ENCODE measurements at regions not wholly inside any gene's neighbourhood (a gene's known extent, or its start where the extent isn't known, plus 50 kb on each side); places are given as distances from the start of the nearest gene placed in this dataset.

DNA sequence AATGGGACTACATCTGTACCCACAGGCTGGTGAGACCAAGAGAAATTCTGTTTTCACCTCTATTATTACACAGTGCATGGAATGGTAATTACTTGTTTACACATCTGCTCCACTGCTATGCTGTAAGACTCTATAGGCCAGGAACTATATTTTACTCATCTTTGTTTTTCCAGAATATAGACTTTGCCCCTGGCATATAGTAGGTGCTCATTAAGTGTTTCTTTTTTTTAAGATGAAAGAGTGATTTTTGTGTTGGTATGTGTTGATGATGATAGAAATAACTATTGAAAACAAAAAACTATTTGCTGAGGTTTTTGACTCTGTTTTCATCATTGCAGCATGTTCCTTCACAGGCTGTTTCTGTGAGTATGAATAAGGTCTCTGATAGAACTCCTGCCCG, 294.7 kb downstream of the CSNK1G3 start:
- TF ChIP-seq, protein P1, sequence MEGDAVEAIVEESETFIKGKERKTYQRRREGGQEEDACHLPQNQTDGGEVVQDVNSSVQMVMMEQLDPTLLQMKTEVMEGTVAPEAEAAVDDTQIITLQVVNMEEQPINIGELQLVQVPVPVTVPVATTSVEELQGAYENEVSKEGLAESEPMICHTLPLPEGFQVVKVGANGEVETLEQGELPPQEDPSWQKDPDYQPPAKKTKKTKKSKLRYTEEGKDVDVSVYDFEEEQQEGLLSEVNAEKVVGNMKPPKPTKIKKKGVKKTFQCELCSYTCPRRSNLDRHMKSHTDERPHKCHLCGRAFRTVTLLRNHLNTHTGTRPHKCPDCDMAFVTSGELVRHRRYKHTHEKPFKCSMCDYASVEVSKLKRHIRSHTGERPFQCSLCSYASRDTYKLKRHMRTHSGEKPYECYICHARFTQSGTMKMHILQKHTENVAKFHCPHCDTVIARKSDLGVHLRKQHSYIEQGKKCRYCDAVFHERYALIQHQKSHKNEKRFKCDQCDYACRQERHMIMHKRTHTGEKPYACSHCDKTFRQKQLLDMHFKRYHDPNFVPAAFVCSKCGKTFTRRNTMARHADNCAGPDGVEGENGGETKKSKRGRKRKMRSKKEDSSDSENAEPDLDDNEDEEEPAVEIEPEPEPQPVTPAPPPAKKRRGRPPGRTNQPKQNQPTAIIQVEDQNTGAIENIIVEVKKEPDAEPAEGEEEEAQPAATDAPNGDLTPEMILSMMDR (IDR thresholded peaks at IDR 0.05) = no peak
- no peak for TF ChIP-seq POLR2A (IDR thresholded peaks at IDR 0.05)

Measured in uterus (tissue), 2 donors.